ENCODE measurements at regions not wholly inside any gene's neighbourhood (a gene's known extent, or its start where the extent isn't known, plus 50 kb on each side); places are given as distances from the start of the nearest gene placed in this dataset.
"Not testable (repeated sequence)": the region's sequence is repeated elsewhere in the genome, so short reads cannot be mapped to it uniquely, and the experiment has no call there.

GRCh38 chr14:105993814-105994213 is 467.4 kb downstream of the TMEM121 start:
- H3K27me3 ChIP-seq: peaks cover 0 to 3% (median 0%) of the 10 kb centered on the region in 4 donors
- intact Hi-C loops (cut with DNase I): no loop called here
- H3K4me1 ChIP-seq: no peaks in the 10 kb centered on the region
- TF ChIP-seq, protein P1, sequence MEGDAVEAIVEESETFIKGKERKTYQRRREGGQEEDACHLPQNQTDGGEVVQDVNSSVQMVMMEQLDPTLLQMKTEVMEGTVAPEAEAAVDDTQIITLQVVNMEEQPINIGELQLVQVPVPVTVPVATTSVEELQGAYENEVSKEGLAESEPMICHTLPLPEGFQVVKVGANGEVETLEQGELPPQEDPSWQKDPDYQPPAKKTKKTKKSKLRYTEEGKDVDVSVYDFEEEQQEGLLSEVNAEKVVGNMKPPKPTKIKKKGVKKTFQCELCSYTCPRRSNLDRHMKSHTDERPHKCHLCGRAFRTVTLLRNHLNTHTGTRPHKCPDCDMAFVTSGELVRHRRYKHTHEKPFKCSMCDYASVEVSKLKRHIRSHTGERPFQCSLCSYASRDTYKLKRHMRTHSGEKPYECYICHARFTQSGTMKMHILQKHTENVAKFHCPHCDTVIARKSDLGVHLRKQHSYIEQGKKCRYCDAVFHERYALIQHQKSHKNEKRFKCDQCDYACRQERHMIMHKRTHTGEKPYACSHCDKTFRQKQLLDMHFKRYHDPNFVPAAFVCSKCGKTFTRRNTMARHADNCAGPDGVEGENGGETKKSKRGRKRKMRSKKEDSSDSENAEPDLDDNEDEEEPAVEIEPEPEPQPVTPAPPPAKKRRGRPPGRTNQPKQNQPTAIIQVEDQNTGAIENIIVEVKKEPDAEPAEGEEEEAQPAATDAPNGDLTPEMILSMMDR (IDR thresholded peaks at IDR 0.05): no peak
- no peak for TF ChIP-seq POLR2A (IDR thresholded peaks at IDR 0.05)
- H3K36me3 ChIP-seq: no peaks in the 10 kb centered on the region
- WGBS, 2 donors: 90% methylated on average over 5 of the region's 8 CpGs; no CpG with 5 or more reads in 1 of the 2 donors
- DNase-seq: no peak
- no peaks in the 10 kb centered on the region for H3K9me3 ChIP-seq
- H3K27ac ChIP-seq: no peak overlapping the region
- no peak overlapping the region for H3K4me3 ChIP-seq

DNA sequence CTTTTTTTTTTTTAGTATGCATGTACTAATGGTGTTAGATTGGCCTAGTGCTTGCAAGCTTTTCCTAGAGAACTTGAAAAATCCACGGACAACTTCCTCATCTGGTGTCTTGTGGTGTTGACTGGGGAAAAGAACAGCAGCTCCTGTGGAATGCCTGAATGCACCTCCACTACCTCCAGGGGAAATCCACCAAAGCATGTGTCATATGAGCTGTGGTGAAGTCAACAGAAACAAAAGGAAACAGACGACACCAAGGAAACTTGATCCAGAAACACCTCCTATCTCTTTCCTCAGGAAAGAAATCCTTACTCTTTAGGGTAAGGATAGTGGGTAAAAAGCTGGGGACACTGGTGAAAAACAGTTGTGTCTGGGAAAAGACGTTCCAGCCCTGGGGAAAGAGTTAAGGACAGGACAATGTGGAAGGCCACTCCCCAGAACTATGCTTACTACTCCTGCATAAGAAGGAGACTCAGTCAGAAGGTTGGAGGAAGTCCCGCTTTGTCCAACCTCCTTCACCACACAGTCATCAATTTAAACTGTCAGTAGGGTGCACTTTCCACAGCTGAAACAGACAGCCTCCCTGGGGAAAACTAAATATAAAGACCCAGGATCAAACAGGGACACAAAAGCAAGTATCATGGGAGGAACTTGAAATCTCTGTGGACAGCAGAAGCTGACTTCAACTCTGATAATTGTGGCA is 468.8 kb downstream of the TMEM121 start:
- intact Hi-C loops (cut with DNase I); H3K36me3 ChIP-seq; H3K4me3 ChIP-seq; H3K4me1 ChIP-seq; H3K9me3 ChIP-seq; H3K27ac ChIP-seq; H3K27me3 ChIP-seq; DNase-seq: not testable (repeated sequence)
- WGBS, 2 donors: 28 to 33% methylated on average over 2 to 3 of the region's 4 CpGs

DNA sequence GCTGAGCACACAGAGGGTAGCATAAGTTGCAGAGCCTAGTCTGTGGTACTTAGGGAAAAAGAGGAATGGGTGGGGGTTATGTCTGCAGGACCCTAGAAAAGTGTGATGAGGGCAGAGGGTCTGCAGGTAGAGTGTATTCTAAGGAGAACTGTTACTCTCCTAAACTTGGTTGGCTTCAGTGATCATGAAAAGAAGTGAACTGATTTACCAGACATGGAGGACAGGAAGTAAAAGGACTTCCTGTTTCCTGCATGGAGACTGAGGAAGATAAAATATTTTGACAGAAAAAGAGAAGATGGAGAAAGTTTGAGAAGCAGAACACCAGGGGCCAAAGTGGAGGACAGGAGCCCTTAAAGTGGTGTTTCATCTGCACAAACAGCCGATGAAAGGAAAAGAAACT is 472.2 kb downstream of the TMEM121 start:
- 56 to 67% methylated on average over 1 of the region's 1 CpG for WGBS, 2 donors
- H3K36me3 ChIP-seq; H3K27ac ChIP-seq; H3K27me3 ChIP-seq; H3K9me3 ChIP-seq; intact Hi-C loops (cut with DNase I); DNase-seq; H3K4me1 ChIP-seq; H3K4me3 ChIP-seq: not testable (repeated sequence)

DNA sequence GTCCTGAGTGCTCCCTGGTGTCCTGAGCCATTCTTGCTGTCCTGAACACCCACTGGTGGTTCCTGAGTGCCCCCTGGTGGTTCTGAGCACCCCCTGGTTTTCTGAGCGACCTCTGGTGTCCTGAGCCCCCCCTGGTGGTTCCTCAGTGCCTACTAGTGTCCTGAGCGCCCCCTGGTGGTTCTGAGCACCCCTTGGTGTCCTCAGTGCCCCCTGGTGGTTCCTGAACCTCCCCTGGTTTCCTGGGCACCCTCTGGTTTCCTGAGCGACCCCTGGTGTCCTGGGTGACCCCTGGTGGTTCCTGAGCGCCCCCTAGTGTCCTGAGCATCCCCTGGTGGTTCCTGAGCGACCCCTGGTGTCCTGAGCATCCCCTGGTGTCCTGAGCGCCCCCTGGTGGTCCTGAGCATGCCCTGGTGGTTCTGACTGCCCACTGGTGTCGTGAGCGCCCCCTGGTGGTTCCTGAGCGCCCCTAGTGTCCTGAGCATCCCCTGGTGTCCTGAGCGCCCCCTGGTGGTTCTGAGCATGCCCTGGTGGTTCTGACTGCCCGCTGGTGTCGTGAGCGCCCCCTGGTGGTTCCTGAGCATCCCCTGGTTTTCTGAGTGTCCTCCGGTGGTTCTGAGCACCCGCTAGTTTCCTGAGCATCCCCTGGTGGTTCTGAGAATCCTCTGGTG is 473.1 kb downstream of the TMEM121 start:
- no peaks in the 10 kb centered on the region for H3K36me3 ChIP-seq
- DNase-seq: no peak
- H3K4me1 ChIP-seq: no peaks in the 10 kb centered on the region
- H3K27me3 ChIP-seq: no peaks in the 10 kb centered on the region
- TF ChIP-seq, protein P1 (IDR thresholded peaks at IDR 0.05): peak in 2 of 6 experiments; percentile 32 to 54
- TF ChIP-seq POLR2A (IDR thresholded peaks at IDR 0.05): no peak
- no peak overlapping the region for H3K27ac ChIP-seq
- H3K4me3 ChIP-seq: no peak overlapping the region
- intact Hi-C loops (cut with DNase I): no loop called here
- peaks cover 0 to 4% (median 0%) of the 10 kb centered on the region in 3 donors for H3K9me3 ChIP-seq
- WGBS, 2 donors: 44 to 80% methylated on average over 2 to 5 of the region's 15 CpGs

DNA sequence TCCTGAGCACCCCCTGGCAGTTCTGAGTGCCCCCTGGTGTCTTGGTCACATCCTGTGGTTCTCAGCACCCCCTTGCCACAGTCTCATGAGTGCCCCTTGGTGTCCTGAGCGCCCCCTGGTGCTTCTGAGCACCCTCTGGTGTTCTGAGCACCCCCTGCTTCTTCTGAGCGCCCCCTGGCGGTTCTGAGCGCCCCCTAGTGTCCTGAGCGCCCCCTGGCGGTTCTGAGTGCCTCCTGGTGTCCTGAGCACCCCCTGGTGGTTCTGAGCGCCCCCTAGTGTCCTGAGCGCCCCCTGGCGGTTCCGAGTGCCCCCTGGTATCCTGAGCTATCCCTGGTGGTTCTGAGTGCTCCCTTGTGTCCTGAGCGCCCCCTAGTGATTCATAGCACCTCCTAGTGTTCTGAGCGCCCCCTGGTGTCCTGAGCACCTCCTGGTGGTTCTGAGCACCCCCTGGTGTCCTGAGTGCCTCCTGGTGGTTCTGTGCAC is 473.7 kb downstream of the TMEM121 start:
- H3K27ac ChIP-seq; H3K27me3 ChIP-seq; H3K4me3 ChIP-seq; intact Hi-C loops (cut with DNase I); H3K36me3 ChIP-seq; H3K9me3 ChIP-seq; H3K4me1 ChIP-seq; DNase-seq: not testable (repeated sequence)
- WGBS, 2 donors: 40 to 60% methylated on average over 1 to 2 of the region's 12 CpGs

DNA sequence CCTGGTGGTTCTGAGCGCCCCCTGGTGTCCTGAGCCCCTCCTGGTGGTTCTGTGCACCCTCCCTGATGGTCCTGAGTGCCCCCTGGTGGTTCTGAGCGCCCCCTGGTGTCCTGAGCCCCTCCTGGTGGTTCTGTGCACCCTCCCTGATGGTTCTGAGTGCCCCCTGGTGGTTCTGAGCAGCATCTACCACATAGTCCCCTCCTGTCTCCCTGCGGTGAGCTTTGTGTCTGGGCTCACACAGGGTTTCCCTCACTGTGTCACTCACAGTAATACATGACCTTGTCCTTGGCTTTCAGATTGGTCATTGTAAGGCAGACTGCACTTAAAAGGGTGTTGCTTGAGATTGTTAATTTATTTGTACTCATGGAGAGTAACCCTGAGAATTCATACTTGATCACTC is 474.9 kb downstream of the TMEM121 start:
- H3K27ac ChIP-seq; H3K9me3 ChIP-seq; DNase-seq; intact Hi-C loops (cut with DNase I); H3K27me3 ChIP-seq; H3K4me3 ChIP-seq; H3K4me1 ChIP-seq; H3K36me3 ChIP-seq: not testable (repeated sequence)
- WGBS, 2 donors: no CpG with 5 or more reads among the region's 3 CpGs

GRCh38 chr14:106003351-106003750 is 477.0 kb downstream of the TMEM121 start:
- no peak overlapping the region for H3K4me3 ChIP-seq
- H3K27me3 ChIP-seq: peaks cover 0 to 6% (median 0%) of the 10 kb centered on the region in 4 donors
- no peaks in the 10 kb centered on the region for H3K4me1 ChIP-seq
- TF ChIP-seq POLR2A (IDR thresholded peaks at IDR 0.05): no peak
- TF ChIP-seq, protein P1 (IDR thresholded peaks at IDR 0.05): no peak
- no peak for DNase-seq
- H3K27ac ChIP-seq: no peak overlapping the region
- intact Hi-C loops (cut with DNase I): no loop called here
- no peaks in the 10 kb centered on the region for H3K36me3 ChIP-seq
- H3K9me3 ChIP-seq: peaks cover 0 to 4% (median 0%) of the 10 kb centered on the region in 3 donors
